ENCODE measurements at regions not wholly inside any gene's neighbourhood (a gene's known extent, or its start where the extent isn't known, plus 50 kb on each side); places are given as distances from the start of the nearest gene placed in this dataset.
"Not testable (repeated sequence)": the region's sequence is repeated elsewhere in the genome, so short reads cannot be mapped to it uniquely, and the experiment has no call there.

DNA sequence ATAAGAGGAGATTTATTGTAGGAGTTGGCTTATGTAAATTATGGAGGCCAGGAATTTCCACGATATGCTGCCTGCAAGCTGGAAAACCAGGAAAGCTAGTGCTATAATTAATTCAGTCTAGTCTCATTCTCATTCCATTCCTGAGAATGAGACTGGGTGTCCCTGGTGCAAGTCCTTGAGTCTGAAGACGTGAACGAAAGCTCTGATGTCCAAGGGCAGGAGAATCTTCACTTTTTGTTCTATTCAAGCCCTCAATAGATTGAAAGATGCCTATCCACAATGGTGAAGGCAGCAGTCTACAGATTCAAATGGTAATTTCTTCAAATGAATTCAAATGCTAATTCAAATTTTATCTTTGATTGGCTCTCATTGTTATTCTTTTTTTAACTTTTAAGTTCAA is 851.1 kb upstream of the MGAT4C start:
- DNase-seq = no peak

DNA sequence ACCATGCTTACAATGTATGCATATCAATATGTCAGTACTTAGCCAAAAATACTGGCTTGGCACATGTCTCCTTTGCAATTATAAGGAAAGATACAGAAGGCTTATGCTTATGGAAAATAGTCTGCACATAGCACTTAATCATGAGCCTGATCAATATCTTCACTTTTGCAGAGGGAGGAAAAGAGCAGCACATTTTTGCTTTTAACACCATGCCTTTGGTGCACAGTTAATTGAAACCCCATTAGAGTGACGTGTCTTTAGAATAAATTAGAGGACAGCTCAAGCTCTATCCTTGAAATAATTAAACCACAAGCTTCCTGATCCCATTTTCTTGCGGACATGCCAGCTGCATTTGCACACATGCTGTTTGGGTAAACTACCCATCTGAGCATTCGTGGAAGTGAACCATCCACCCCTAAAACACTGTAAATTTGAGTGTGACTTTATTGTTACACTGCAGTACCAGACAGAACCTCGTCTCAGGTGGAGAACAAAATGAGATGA is 839.9 kb upstream of the MGAT4C start:
- no peak for DNase-seq

DNA sequence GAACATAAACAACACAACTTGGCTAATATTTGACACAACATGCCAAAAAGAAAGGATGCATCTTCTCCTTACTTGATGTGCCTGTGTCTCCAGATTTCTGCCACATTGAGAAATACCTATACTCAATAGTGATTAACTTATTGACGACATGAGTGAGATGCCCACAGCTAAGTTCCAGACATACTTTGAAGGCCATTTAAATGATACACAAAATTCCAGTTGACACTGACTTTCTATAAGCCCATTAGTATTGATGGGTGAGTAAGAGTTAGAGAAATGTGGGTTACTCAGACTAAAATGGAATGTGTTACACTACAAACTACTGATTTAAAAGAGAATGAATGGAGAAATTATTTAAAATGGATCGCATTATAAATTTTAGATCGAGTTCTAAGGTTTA is 838.2 kb upstream of the MGAT4C start:
- DNase-seq = no peak

DNA sequence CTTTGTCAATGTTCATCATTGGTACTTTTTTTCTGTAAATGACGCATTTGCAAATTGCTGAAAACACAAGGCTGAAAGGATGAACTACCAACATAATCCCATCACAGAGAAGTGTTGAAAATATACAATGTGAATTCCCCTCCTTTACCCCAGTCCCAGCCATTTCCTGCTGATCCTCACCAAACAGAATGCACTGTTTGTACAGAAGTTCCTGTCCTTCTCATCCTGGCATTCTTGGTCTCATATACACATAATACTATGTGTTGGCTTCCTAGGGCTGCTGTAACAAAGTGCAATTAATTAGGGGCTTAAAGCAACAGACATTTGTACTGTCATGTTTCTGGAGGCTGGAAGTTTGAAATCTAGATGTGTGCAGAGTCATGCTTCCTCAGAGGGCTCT is 836.2 kb upstream of the MGAT4C start:
- DNase-seq = no peak

DNA sequence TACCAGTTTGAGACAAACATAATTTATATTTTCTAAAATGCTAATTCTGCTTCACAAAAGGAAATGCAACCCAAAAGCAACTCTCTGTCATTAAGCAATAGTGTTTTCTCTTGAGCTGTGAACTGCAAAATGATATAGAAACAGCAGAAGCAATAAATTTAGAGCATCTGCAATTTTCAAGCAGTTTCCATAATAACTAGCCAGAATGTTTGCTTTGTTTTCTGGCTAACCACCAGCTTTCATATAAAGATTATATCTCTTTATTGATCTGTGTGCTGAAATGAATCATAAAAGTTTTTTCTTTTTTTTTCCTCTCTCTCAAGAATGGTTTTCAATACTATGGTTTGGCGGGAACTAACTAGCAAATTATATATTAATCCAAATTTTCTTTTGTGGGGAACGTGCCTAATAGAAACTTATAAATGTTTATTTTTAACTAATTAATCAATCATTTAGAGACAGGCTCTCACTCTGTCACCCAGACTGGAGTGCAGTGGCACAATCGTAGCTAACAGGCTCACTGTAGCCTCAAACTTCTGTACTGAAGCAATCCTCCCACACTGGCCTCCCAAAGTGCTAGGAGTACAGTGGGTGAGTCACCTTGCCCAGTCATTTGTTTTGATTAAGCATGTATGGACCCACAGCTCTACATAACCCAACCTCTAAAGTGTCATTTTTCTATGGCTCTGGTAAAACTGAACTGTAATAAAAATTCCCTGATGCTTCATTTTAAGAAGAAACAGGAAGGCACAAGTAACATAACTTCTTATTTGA is 830.1 kb upstream of the MGAT4C start:
- DNase-seq = no peak

DNA sequence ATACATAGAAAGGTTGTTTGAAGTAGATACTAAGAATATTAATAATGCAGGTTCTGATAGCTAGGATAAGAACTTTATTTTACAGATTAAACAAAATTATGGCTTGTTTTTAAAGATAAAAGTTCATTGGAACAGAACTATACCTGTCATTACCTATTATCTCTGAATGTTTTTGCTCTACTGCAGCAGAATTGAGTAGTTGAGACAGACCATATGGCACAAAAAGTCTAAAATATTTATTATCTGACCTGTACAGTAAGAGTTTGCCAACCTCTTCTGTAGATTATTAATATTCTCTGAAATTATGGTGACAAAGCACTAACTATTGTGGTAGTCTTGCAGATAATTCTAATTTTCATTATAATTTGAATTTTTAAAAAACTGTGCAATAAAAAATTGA is 829.1 kb upstream of the MGAT4C start:
- no peak for DNase-seq

DNA sequence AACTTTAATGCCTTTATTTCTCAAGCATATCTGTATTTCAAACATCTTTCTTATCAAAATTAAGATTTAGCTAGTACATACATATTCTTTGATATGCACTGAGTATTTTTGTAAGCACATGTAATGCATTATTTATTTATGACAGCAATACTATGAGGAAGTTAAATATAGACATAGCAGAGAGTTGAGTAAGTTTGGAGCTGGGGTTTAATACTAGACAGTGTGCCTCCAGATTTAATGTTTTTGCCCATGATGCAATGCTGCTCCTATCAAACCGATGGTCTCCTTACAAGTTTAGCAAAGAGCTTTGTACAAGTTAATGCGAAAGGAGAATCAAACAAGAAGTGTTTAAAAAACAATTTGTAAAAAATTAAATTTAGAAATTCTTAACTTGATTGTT is 826.6 kb upstream of the MGAT4C start:
- DNase-seq = no peak

DNA sequence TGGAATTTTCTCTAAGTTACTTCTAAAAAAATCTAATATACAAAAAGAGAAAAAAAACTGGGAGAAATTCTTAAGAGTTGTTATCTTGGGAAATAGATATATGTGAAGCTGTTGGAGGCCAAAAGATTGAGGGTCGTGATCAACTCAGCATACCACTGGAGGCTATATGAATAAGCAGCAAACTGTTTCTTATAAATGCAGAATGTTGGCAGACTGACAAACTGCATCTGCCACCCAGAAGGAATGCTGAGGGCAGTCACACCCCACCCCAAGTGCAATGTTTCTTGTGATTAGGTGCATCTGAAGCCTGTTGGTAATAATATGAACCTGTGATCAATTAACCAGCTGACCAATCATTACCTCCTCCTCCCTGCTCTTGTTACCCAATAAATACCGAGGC is 818.6 kb upstream of the MGAT4C start:
- DNase-seq = no peak

DNA sequence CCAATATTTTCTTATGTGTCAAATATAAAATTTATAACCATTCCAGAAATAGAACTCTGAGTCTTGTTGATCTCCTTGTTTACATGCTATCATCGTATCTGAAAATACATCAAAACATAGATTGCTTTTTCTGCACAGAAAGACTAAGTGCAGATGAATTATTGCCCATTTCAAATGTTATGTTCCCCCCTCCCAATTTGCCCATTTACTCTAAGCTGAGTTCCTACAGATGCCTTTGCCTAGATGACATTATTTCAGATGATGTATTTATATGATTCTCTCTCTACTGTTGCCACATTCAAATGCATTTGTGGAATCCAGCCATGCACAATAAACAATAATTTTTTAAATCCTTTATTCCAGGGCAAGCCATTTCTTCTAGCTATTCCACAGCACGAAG is 810.1 kb upstream of the MGAT4C start:
- no peak for DNase-seq

DNA sequence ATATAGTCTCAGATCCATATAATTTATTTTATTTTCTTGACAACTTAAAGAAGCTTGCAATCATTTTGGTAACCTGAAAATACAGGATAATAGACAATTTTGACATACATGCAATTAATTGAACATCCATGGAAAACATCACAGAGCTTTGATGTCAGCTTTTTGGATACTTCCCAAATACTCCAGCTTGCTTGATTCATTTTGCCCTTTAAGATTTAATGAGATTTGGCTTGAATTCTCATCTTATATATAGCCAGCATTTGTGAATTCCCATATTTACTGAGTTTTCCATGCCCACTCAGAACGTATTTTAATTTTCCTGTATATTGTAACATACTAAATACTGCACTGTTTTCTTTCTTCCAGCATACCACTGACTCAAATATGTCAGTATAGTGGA is 803.0 kb upstream of the MGAT4C start:
- DNase-seq = no peak

DNA sequence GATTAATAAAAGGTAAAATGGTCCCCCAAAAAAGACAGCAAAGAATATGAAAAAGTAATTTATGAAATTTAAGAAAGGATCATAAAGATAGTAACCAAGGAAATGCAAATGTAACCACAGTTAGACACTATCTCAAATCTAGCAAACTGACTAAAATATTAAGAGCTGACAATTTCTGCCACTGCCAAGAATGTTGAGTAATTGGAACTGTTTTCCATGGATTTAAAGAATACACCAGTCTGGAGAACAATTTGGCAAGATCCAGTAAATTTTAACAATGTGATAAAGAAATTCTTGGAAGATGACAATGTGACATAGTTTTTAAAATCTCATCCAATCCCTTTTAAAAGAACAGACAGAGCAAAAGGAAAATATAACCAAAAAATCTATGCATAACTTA is 798.0 kb upstream of the MGAT4C start:
- no peak for DNase-seq

DNA sequence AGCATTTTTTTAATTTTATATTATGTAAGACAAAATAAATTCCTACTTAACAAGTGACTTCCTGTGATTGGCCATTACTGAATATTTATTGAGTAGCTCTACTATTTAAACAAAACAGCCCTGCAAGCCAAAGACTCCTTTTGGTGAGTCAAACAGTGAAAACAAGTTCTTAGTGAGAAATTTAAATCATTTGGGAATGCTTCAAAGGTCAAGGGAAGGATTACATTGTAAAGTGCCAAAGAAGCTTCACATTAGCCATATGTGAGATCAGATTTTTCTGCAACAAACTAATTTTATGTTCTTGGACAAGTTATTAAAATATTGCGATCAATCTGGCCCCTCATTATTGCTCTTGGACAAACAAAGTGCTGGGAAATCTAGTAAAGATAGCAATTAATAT is 795.4 kb upstream of the MGAT4C start:
- DNase-seq = no peak

DNA sequence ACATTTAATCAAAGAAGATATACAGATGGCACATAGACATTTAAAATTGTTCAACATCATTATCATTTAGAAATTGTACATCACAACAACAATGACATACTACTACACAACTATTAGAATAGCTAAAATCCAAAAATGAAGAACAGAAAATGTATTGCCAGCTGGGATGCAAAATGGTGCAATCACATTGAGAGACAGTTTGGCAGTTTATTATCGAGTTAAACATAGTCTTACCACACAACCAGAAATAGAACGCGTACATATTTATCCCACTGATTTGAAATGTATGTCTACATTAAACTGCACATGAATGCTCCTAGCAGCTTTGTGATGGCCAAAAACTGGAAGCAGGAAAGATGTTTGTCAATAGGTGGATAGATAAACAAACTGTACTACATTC is 791.5 kb upstream of the MGAT4C start:
- no peak for DNase-seq

DNA sequence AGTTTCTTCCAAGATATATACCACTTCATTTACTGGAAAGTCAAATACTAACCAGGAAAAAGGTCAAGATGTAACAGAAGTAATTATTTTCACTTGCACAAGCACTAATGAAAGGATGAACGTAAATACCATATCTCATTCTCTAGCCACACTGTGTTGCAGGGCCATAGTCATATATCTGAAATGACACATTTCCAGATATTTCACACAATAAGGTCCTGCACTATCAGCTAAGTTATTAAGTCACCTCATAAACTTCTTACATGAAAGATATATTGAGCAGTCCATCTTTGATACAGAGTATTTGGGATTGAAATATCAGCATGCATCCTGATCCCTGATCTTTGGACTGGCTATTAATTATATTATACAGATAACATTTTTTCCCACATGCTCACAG is 783.3 kb upstream of the MGAT4C start:
- no peak for DNase-seq

DNA sequence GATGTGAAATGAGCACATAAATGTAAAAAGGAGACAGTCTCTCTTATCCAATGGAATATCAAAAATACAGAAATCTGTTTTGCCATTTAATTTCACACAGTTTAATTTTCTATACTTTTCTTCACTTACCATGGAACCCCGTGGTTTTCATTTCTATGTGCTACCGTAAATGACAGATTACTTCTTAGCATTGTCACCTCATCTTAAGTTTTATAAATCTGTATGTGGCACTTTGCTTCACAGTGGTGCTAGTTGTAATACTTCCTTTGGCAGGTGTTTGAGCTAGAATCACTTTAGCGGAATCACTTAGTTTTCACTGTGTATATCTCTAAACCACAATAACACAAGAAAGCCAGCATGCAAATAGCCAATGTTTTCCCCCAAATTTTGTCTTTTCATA is 781.9 kb upstream of the MGAT4C start:
- DNase-seq = no peak

DNA sequence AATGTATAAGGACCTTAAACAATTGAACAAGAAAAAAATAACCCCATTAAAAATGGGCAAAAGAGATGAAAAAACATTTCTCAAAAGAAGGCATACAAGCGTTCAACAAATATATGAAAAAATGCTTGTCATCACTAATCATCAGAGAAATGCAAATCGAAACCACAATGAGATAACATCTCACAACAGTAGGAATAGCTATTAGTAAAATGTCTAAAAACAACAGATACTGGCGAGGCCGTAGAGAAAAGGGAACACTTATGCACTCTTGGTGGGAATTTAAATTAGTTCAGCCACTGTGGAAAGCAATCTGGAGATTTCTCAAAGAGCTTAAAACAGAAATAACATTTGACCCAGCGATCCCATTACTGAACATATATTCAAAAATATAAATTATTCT is 769.8 kb upstream of the MGAT4C start:
- DNase-seq = no peak

DNA sequence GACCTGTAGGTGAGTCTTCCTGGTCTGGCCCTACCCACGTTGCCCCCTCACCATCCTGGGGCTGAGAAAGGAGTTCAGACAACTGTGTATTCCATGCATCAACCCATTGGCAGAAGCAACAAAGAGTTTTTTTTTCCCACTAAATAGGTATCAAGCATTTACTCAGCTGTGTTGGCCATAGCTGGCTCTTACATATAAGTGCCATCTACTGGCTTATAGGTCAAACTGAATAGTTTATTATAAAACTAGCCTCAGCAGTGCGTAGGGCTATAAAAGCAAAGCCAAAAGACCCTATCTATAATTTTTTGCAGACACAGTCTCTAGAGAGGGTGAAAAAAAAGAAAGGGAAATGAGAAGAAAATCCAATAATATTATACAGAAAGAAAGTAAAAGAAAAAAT is 765.2 kb upstream of the MGAT4C start:
- DNase-seq = no peak

DNA sequence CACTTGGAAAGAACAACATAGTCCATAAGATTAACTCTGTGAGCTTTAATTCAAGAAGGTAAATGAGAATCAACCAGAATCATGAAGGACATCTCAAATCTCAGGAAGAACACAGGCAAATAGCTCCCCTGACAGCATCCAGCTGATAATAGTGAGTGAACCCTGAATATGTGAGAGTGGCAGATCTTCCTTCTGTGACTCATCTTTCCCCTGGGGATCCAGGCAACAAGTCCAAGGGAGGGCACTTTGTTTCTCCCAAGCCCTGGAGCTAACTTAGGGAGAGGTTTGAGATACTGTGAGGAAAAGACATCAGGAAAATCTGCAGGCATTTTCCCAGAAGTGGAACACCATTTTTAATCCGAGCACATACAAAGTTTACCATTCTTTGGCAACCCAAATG is 763.9 kb upstream of the MGAT4C start:
- DNase-seq = no peak

DNA sequence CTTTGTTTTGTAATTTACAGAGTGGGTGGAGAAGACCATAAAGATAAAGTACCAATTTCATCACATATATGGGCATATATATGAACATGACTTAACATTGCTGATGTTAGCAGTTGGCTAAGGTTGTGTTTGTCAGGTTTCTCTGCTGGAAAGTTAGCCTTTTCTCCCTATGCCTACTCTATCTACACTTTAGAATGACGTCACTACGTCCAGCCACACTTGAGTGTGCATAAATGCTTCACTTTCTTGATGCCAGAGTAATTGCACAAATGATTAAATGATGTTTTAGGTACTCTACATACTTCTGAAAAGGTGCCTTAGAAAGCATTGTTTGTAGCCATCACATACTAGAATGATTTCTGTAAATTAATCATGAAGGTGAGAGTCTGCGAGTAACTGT is 759.2 kb upstream of the MGAT4C start:
- DNase-seq = no peak

DNA sequence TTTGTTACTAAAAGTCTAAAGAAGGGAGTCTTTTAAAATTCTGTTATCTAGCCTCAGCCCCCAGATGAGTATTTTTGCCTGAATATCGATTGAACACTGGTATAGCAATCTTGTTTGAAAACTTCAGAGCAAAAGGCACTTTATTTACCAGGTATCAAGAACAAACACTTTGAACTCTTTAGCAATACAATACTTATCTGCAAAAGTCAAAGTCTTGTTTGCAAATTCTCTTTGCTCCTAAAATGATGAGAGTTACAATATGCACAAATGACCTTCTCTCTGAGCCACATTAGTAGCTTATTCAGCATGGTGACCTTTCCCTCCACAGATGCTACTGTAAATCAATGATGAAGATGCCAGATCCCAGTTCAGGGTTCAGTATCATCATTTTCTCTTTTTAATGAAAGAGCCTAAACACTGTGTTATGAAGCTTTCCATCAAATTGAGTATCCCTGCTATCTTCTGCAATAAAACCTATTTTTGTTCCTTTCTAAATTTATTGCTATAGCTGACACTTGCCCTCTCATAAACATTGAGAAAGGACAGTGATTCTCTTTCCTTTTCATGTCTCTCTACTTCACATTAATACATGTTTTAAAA is 752.7 kb upstream of the MGAT4C start:
- DNase-seq = no peak

DNA sequence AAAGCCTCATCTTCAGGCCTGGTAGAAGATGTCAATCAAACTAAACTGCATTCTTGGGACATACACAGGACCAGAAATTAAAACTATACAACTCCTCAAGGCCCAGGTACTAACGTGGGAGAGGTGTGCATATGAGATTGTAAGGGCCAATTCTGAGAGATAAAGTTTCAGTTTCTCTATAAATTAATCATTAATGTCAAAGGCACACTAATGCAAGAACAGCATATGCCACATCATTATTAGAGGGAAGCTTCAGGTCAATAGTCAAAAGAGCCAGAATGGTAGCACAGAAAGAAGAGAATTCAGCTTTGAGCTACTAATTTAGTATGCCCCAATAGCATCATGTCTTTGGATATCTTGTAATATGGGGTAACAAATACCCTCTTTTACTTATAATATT is 744.9 kb upstream of the MGAT4C start:
- DNase-seq = no peak

DNA sequence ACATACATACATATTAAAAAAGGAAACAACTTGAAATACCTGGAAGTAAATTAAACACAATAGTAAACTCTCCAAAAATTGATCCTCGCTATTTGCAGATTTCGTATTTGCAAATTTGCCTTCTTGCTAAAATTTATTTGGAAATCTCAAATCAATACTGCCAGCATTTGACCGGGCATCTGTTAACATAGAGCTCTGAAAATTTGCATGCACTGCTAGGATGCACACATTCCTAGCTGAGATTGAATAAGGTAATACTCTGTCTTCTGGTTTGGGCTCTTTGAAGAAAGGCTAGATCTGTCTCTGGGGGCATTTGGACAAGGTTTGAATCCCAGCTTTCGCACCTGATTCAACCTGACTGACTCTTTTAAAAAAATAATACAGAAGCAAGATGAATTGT is 729.1 kb upstream of the MGAT4C start:
- DNase-seq = no peak

DNA sequence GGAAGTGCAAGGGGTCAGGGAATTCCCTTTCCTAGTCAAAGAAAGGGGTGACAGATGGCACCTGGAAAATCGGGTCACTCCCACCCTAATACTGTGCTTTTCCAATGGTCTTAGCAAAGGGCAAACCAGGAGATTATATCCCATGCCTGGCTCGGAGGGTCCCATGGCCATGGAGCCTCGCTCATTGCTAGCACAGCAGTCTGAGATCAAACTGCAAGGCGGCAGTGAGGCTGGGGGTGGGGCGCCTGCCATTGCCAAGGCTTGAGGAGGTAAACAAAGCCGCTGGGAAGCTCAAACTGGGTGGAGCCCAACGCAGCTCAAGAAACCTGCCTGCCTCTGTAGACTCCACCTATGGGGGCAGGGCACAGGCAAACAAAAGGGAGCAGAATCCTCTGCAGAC is 714.4 kb upstream of the MGAT4C start:
- DNase-seq = not testable (repeated sequence)

Measured in hypothalamus (tissue), 51 donors.